ENCODE measurements at regions not wholly inside any gene's neighbourhood (a gene's known extent, or its start where the extent isn't known, plus 50 kb on each side); places are given as distances from the start of the nearest gene placed in this dataset.

- Histone ChIP-seq H3K36me3 (ENCODE audit: insufficient read depth) (no peaks in the 10 kb centered on the region), H4K20me1 (ENCODE audit: insufficient read depth) (no peaks in the 10 kb centered on the region), H3K4me1 (ENCODE audit: low read depth, poor library complexity, severe bottlenecking) (no peaks in the 10 kb centered on the region), H3K79me2 (ENCODE audit: insufficient read depth, low read depth) (no peaks in the 10 kb centered on the region), H3K27ac (no peak overlapping the region), H2AFZ (ENCODE audit: low read depth) (no peak overlapping the region), H3K27me3 (ENCODE audit: insufficient read depth, low read depth) (no peaks in the 10 kb centered on the region), H3K9ac (no peak overlapping the region), H3K4me3 (IDR thresholded peaks at IDR 0.05; ENCODE audit: insufficient read depth, low read depth, low read length) (no peak overlapping the region), H3K4me2 (no peak overlapping the region)
- no peak for TF ChIP-seq CTCF (conservative IDR thresholded peaks at IDR 0.05; ENCODE audit: low read depth, low read length)
These were observed 64.6 kb upstream of the ELOVL5 start for GRCh38 chr6:53413326-53413725.

GRCh38 chr6:53412751-53413150, 64.0 kb upstream of the ELOVL5 start:
- Histone ChIP-seq H2AFZ (ENCODE audit: low read depth) (no peak overlapping the region), H3K27me3 (ENCODE audit: insufficient read depth, low read depth) (no peaks in the 10 kb centered on the region), H3K4me2 (no peak overlapping the region), H3K27ac (no peak overlapping the region), H3K36me3 (ENCODE audit: insufficient read depth) (no peaks in the 10 kb centered on the region), H3K4me1 (ENCODE audit: low read depth, poor library complexity, severe bottlenecking) (no peaks in the 10 kb centered on the region), H3K9ac (no peak overlapping the region), H3K79me2 (ENCODE audit: insufficient read depth, low read depth) (no peaks in the 10 kb centered on the region), H4K20me1 (ENCODE audit: insufficient read depth) (no peaks in the 10 kb centered on the region), H3K4me3 (IDR thresholded peaks at IDR 0.05; ENCODE audit: insufficient read depth, low read depth, low read length) (no peak overlapping the region)
- TF ChIP-seq CTCF (conservative IDR thresholded peaks at IDR 0.05; ENCODE audit: low read depth, low read length): no peak

GRCh38 chr6:53412021-53412715, 63.4 kb upstream of the ELOVL5 start:
- H3K27me3 ChIP-seq (ENCODE audit: insufficient read depth, low read depth): no peaks in the 10 kb centered on the region
- TF ChIP-seq CTCF (conservative IDR thresholded peaks at IDR 0.05; ENCODE audit: low read depth, low read length): no peak

GRCh38 chr6:53411451-53411850, 62.7 kb upstream of the ELOVL5 start:
- no peak overlapping the region for H3K4me2 ChIP-seq

More at GRCh38 chr6:53412021-53412715, 63.4 kb upstream of the ELOVL5 start:
- Histone ChIP-seq H3K9ac (no peak overlapping the region), H3K4me1 (ENCODE audit: low read depth, poor library complexity, severe bottlenecking) (no peaks in the 10 kb centered on the region), H3K36me3 (ENCODE audit: insufficient read depth) (no peaks in the 10 kb centered on the region), H2AFZ (ENCODE audit: low read depth) (no peak overlapping the region), H3K4me3 (IDR thresholded peaks at IDR 0.05; ENCODE audit: insufficient read depth, low read depth, low read length) (no peak overlapping the region), H3K27ac (no peak overlapping the region), H4K20me1 (ENCODE audit: insufficient read depth) (no peaks in the 10 kb centered on the region), H3K79me2 (ENCODE audit: insufficient read depth, low read depth) (no peaks in the 10 kb centered on the region), H3K4me2 (no peak overlapping the region)

More at GRCh38 chr6:53411451-53411850, 62.7 kb upstream of the ELOVL5 start:
- Histone ChIP-seq H3K36me3 (ENCODE audit: insufficient read depth) (no peaks in the 10 kb centered on the region), H2AFZ (ENCODE audit: low read depth) (no peak overlapping the region), H3K4me1 (ENCODE audit: low read depth, poor library complexity, severe bottlenecking) (no peaks in the 10 kb centered on the region), H3K79me2 (ENCODE audit: insufficient read depth, low read depth) (no peaks in the 10 kb centered on the region), H3K27me3 (ENCODE audit: insufficient read depth, low read depth) (no peaks in the 10 kb centered on the region), H3K9ac (no peak overlapping the region), H3K27ac (no peak overlapping the region), H4K20me1 (ENCODE audit: insufficient read depth) (no peaks in the 10 kb centered on the region), H3K4me3 (IDR thresholded peaks at IDR 0.05; ENCODE audit: insufficient read depth, low read depth, low read length) (no peak overlapping the region)
- TF ChIP-seq CTCF (conservative IDR thresholded peaks at IDR 0.05; ENCODE audit: low read depth, low read length): no peak
